Astrocyte of the hippocampus (primary cell): ENCODE measurements at regions not wholly inside any gene's neighbourhood (a gene's known extent, or its start where the extent isn't known, plus 50 kb on each side); places are given as distances from the start of the nearest gene placed in this dataset.

ENCODE experiments used
- DNase-seq: peaks from one replicate; pipeline ENCODE4 v3.0.0; 2011; ENCODE audit warnings: low read depth, low spot score

DNA sequence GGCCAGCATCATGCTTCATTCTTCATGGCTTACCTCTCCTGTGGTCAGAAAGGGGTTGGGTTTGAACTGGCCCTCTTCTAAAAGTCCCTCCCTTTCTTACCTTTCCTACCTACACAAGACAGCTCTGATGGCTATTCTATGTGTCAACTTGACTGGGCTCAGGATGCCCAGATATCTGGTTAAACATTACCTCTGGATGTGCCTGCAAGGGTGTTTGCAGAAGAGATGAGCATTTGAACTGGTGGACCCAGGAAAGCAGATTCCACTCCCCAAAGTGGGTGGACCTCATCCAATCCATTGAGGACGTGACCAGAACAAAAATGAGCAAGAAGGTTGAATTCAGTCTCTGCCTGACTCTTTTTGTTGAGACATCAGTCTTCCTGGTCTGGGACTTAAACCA, 79.0 kb upstream of the TCF7L2 start:
- no peak for DNase-seq

DNA sequence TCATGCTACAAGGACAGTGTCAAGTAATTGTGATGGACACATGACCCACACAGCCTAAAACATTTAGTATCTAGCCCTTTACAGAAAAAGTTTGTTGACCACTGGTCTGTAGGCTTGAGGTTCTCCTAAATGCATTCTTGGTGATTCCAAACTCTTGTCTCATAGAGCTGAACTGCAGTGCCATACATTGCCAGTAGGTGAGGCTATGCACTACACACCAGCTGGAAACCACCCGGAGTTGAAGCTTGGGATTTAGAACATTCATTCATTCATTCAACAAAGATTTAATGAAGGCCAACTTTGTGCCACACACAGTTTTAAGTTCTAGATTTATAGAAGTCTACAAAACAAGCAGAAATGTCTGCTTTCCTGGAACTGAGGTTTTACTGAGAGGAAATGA, 77.3 kb upstream of the TCF7L2 start:
- DNase-seq, result no peak

DNA sequence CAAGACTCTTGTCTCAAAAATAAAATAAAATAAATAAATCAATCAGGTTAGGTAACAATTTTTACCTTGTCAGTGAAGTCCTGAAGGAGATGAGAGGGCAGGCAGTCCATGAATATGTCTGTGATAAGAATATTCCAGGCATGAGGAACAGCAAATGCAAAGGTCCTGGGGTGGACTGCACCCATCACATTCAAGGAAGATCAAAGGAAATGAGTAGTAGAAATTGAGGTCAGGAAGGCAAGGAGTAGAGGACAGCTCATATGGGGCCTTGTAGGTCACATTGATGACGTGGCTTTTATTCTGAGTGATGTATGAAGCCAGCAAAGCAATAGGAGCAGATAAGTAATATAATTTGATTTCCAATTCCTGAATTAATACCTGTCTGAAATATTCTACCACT, 76.5 kb upstream of the TCF7L2 start:
- DNase-seq, result no peak

DNA sequence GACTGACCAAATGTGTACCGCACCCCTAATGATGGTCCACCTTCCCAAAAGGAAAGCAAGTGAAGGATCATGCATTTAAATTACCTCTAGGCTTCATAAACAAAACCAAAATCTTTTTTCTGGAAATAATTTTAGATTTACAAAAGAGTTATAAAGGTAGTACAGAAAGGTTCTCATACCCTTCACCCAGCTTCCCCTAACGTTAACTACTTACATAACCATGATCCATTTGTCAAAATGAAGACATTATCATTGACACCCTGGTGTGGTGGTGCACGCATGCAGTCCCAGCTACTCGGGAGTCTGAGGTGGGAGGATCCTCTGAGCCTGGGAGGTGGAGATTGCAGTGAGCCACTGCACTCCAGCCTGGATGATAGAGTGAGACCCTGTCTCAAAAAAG, 75.1 kb upstream of the TCF7L2 start:
- no peak for DNase-seq

DNA sequence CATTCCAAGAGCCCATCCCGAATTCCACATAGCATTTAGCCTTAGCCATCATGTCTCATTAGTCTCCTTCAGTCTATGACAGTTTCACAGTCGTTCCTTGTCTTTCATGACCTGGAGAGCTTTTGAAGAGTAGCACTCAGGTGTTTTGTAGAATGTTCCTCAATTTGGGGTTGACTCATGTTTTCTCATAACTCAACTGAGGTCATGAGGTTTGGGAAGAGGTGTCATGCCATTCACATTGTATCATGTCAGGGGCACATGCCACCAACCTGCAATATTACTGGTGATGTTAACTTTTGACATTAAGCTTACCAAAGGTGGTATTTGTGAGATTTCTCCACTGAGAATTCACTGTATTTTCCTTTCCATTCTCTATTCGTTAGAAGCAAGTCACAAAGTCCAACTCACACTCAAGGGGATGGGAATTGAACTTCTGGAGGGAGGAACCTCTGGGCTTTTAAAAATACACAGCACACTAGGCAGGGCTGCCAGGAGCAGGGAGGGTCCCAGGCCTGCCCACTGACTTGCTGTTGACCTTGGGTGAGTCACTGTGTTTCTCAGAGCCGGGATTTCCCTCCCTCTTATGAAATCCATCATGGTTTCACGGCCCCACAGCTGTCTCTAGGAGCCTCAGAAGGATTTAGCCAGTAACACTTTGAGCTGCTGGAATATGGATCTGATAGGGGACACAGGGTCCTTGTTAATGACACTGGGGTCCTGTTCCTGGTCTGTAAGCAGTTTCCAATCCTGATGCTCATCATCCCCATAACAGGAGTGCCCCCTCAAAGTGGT, 74.4 kb upstream of the TCF7L2 start:
- peak; percentile 64 for DNase-seq

DNA sequence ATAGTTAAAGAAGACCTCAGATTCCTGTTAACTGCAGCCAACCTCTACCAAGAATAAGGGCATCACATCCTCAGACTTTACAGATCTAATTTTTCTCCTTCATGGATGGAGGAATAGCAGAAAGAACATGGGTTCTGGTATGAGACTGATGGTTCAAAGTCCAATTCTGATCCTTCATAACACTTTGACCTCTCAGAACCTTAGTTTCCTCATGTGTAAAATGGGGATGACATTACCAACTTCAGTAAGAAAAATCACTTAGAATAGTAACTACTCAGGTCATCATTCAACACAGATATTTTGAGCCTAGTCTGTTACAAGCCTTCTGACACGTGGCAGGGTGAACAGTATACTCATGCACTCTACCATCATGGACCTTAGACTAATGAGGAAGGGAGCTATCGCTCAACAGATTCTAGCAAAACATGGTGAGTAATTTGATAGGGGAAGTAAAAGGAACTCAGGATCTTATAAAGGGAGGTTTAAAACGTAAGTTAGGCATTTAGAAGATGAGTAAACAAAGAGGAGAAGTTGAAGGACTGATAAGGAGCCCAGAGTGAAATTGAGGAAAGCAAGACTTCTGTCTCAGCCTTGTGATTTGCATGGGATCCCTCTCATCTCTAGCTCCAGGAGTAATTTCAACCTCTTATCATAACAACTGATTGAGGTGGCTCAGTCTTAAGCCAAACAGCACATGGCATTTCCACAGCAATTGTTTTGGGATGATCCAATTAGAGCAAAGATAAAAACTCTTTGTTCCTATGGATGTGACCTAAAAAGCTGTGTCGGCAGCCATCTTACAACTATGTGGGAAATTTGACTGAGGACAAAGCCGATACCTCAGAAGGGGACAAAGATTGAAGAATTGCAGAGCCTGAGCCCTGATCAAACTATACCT, 69.2 kb upstream of the TCF7L2 start:
- no peak for DNase-seq

DNA sequence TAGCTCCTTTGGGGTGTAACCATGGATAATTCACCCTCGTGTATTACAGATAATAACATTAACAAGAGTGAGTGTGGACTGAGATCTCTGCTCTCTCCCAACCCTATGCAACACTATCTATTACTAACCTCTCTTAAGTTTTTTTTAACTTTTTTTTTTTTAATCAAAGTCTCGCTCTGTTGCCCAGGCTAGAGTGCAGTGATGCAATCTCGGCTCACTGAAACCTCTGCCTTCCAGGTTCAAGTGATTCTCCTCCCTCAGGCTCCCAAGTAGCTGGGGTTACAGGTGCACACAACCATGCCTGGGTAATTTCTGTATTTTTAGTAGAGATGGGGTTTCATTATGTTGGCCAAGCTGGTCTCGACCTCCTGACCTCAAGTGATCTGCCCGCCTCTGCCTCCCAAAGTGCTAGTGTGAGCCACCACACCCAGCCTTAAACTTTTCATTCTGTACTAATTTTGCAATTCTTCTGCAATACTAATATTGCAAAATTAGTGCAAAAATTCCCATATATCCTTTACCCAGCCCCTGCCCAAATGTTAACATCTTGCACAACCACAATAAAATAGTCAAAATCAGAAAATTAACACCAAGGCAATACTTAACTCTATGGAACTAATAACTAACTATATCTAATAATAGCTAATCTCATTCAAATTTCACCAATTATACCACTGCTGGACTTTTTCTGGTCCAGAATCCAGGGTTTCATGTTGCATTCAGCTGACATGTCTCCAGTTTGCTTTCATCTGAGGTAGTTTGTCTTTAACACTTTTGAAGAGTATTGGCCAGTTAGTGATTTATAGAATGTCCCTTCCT, 66.5 kb upstream of the TCF7L2 start:
- DNase-seq, result no peak

DNA sequence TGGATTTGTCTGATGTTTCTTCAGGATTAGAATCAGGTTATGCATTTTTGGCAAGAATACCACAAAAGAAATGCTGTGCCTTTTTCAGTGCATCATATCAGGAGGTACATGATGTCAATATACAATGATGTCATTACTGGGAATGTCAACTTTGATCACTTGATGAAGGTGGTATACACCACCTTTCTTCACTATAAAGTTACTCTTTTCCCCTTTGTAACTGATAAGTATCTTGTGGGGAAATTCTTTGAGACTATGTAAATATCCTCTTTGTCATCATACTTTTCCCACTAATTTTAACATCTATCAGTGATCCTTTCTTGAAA, 65.9 kb upstream of the TCF7L2 start:
- no peak for DNase-seq

DNA sequence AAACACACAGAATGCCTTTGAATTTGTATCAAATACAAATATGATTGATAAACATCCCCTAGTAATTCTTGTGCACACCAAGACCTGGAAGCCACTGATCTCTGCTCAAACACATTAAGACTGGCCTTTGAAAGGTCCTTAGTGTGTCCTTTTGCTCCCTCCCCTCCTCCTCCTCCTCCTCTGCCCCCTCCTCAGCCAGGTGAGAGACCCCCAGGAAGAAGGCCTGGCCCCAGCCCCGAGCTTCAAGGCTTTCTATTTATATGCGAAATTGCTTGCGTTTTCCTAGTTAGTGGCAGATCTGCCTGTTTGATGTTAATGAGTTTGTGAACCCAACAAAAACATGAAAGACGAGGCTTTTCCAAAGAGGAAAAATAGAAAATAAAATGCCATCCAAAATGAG, 63.6 kb upstream of the TCF7L2 start:
- no peak for DNase-seq

DNA sequence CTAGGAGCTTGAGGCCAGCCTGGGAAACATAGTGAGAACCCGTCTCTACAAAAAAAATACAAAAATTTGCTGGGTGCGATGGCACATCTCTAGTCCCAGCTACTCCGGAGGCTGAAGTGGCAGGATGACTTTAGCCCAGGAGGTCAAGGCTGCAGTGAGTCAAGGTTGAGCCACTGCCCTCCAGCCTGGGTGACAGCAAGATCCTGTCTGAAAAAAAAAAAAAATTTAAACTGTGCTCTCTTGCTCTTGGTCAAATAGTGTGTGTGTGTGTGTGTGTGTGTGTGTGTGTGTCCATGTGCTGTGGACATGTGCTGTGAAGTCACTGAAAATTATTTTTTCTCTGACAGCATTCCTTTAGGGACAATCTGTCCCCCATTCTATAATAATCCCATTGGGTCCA, 62.1 kb upstream of the TCF7L2 start:
- no peak for DNase-seq

DNA sequence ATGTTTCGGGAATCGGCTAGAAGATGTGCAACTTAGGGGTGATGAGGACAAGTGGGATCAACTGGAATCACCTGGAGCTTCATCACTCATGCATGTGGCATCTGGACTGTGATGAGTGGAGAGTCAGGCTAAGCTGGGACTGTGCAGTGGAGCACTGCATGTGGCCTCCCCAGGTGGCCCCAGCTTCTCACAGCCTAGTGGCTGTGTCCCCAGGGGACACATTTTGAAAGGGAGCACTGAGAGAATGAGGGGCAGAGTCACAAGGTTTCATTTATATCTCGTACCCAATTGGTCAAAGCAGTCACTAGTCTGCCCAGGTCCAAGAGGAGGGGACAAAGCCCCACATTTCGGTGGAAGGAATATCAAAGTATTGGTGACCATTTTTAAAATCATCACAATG, 54.8 kb upstream of the TCF7L2 start:
- no peak for DNase-seq

DNA sequence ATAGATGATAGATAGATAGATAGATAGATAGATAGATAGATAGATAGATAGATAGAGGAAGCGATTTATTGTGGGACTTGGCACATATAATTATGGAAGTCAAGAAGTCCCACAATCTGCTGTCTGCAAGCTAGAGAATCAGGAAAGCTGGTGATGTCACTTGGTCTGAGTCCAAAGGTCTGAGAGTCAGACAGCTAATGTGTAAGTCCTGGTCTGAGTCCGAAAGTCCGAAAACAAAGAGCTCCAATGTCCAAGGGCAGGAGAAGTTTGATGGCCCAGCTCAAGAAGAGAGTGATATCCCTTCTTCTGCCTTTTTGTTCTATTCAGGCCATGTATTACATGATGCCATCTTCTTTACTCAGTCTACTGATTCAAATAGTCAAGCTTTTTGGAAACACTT, 53.8 kb upstream of the TCF7L2 start:
- DNase-seq, result no peak

DNA sequence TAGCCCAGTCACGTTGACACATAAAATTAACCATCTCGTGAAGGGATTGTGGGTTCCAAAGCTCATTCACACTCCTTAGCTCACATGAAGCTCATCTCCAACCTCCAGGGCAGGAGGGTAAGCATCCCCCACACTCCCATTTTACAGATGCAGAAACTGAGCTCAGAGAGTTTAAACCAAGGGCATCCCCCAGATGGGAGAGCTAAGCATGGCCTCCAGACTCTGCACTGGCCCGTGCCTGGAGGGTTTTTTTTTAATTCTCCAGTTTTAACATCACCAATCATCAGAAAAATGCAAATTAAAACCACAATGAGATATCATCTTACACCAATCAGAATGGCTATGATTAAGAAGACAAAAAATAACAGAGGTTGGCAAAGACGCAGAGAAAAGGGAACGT, 53.3 kb upstream of the TCF7L2 start:
- no peak for DNase-seq

DNA sequence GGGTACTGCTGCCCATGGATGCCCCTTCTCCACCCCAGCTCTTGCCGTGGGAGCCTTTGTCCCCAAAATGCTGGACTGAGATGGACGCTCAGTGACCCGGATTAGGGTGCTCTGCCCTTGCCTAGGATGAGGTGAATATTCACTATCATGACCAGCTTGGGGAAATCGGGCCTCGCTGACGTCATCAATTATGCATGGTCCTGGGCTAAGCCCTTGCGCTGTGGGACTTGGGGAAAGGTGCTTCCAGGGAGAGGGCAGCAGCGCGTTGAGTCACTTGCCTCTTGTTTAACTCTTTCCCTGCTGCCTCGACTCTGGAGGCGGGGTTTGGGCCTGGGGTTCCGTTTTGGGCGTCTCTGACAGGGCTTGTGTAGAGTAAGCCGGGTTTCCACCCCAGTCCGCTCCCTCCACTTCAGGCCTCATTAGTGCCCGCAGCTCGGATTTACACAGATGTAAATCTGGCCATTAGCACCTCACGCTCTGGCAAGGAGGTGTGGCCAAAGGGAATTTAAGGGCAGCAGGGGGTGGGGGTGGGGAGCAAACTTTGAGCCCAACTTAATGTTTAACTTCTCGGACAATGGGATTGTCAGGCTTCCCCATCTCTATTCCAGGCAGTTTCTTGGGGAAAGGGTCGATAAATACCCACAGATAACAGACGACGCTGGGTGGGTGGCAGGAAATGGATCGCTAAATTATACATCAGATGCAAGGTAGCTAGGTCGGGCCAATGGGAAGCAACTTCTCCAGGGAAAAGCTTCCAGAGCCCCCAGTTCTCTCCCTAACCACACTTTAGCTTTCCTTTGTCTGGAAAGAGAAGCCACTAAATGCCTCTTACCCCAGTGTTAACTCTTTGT, 51.3 kb upstream of the TCF7L2 start:
- DNase-seq, result peak; percentile 74

DNA sequence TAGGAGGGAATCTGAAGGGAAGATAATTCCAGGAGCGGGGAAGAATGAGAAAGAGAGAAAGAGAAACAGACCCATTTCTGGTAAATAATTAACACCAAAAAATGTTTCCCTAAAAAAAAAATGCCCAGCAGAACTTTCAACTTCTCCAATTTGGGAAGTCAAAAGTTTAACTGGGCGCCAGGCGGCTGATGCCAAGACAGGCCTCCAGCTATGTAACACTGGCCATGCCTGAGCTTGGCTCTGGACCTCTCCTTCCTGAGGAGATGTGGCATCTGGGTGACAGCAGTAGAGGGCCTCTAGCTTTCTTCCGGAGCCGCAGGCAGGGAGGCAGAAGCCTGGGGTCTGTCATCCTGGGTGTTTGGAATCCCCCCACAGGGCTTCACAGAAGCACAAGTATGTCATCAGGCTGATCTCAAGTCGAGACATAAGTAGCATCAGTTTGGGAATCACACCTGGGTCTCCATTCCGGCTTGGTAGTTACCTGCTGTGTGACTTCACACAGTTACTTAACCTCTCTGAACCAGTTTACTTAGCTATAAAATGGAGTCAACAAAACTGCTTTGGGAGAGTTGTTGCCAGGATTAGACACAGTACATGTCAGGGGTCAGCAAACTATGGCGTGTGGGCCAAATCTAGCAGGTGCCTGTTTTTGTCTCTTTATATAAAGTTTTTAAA, 50.5 kb upstream of the TCF7L2 start:
- DNase-seq, result no peak
